Endothelial cell of umbilical vein (primary cell): ENCODE measurements at regions not wholly inside any gene's neighbourhood (a gene's known extent, or its start where the extent isn't known, plus 50 kb on each side); places are given as distances from the start of the nearest gene placed in this dataset.

Source experiments
- BruUV-seq: library from RNA; stranded (reverse); fragments of 400-500 nt; replicated peaks from 2 replicates; lab custom pipeline; 2021; lab: Mats Ljungman, UMichigan
- CTCF ChIA-PET: fragments of 300-600, 350-600 bp; sonication (Branson Sonifier 250); formaldehyde crosslinking; loops from one replicate; lab custom pipeline; 2021; ENCODE audit warnings: antibody characterized with exemption, inconsistent platforms; lab: Charles Lee
- POLR2A ChIA-PET: fragments of 300-600, 350-600 bp; sonication (Branson Sonifier 250); formaldehyde crosslinking; loops from one replicate; lab custom pipeline; 2021; ENCODE audit warnings: antibody characterized with exemption, inconsistent platforms; lab: Charles Lee
- DNase-seq: peaks from one replicate; pipeline ENCODE4 v3.0.0-alpha.2; 2011; ENCODE audit warnings: low read depth, low spot score
- FAIRE-seq: peaks from 2 replicates; lab custom pipeline; 2011; peaks lifted over from hg19 to GRCh38; lab: Jason Lieb, UNC
- H2AFZ ChIP-seq: 2 replicates; pipeline ENCODE4 v1.6.0; 2012; ENCODE audit warnings: low read depth, low read length, control low read depth, inconsistent platforms
- H3K27ac ChIP-seq: 2 replicates; pipeline ENCODE4 v1.5.1; 2011; ENCODE audit warnings: low read depth, mild to moderate bottlenecking, control low read depth, low read length, moderate library complexity; ENCODE audit not compliant: insufficient read depth
- H3K27me3 ChIP-seq, 2 experiments: 2 replicates each; pipeline versions ENCODE4 v1.6.0 to v1.6.1; 2011; ENCODE audit warnings: low read length in 2 of 2, mixed read lengths in 1 of 2; ENCODE audit not compliant: control insufficient read depth in 2 of 2, insufficient read depth in 2 of 2
- H3K36me3 ChIP-seq, 2 experiments: 2 replicates in 1 of 2; 3 replicates in 1 of 2; pipeline ENCODE4 v1.5.1; 2011; ENCODE audit warnings: low read length in 2 of 2, mild to moderate bottlenecking in 1 of 2, moderate library complexity in 1 of 2; ENCODE audit not compliant: control insufficient read depth in 2 of 2, insufficient read depth in 2 of 2; ENCODE audit errors: extremely low read depth in 1 of 2
- H3K4me1 ChIP-seq: 3 replicates; pipeline ENCODE4 v1.5.1; 2011; ENCODE audit warnings: mild to moderate bottlenecking, low read length; ENCODE audit not compliant: control insufficient read depth, insufficient read depth; ENCODE audit errors: extremely low read depth
- H3K4me2 ChIP-seq: 2 replicates; pipeline ENCODE4 v1.6.1; 2011; ENCODE audit warnings: low read length, control low read depth, mixed read lengths; ENCODE audit not compliant: insufficient read depth
- H3K4me3 ChIP-seq, 3 experiments: fragments of 200-600 bp in 1 of 3; sonication (generic), shearing (Covaris generic) in 1 of 3; replicated peaks in 1 of 3; 2 replicates each; pipeline ENCODE4 v1.5.1; 2011 to 2016; ENCODE audit warnings: control low read depth in 3 of 3, low read length in 3 of 3, mild to moderate bottlenecking in 2 of 3, inconsistent platforms in 1 of 3, low read depth in 1 of 3, moderate library complexity in 1 of 3; ENCODE audit not compliant: insufficient read depth in 1 of 3
- H3K79me2 ChIP-seq: 2 replicates; pipeline ENCODE4 v1.6.0; 2012; ENCODE audit warnings: low read length, inconsistent platforms; ENCODE audit not compliant: control insufficient read depth, insufficient read depth
- H3K9ac ChIP-seq: replicated peaks from 2 replicates; pipeline ENCODE3; 2011; ENCODE audit warnings: low read length, control low read depth; ENCODE audit not compliant: insufficient read depth; ENCODE audit errors: extremely low read depth
- H3K9me1 ChIP-seq: replicated peaks from 3 replicates; pipeline ENCODE4 v1.6.0; 2011; ENCODE audit warnings: mild to moderate bottlenecking, low read length; ENCODE audit not compliant: control insufficient read depth, insufficient read depth; ENCODE audit errors: extremely low read depth
- H3K9me3 ChIP-seq: replicated peaks from 2 replicates; pipeline ENCODE4 v1.5.1; 2012; ENCODE audit warnings: low read length, inconsistent platforms; ENCODE audit not compliant: control insufficient read depth, insufficient read depth
- H4K20me1 ChIP-seq: replicated peaks from 2 replicates; pipeline ENCODE3; 2011; ENCODE audit warnings: mild to moderate bottlenecking, low read length; ENCODE audit not compliant: control insufficient read depth, insufficient read depth; ENCODE audit errors: extremely low read depth
- CTCF ChIP-seq, 2 donors: IDR thresholded peaks; 1 replicate in 1 of 2; 2 replicates in 1 of 2; pipeline ENCODE4 v1.5.1; 2011; ENCODE audit warnings: low read length in 2 of 2, mild to moderate bottlenecking in 2 of 2, moderate library complexity in 2 of 2, control low read depth in 1 of 2, inconsistent platforms in 1 of 2, low read depth in 1 of 2; ENCODE audit not compliant: insufficient read depth in 1 of 2; ENCODE audit errors: extremely low read depth in 1 of 2
- EZH2 ChIP-seq: IDR thresholded peaks from 2 replicates; pipeline ENCODE4 v1.6.1; 2012; ENCODE audit warnings: borderline replicate concordance, low read depth, mild to moderate bottlenecking, moderate library complexity, low read length, inconsistent platforms; ENCODE audit not compliant: severe bottlenecking
- FOS ChIP-seq: IDR thresholded peaks from 2 replicates; pipeline ENCODE4 v1.6.1; 2011; ENCODE audit warnings: mild to moderate bottlenecking, low read length, moderate library complexity, borderline replicate concordance; ENCODE audit not compliant: insufficient read depth
- GATA2 ChIP-seq: IDR thresholded peaks from 2 replicates; pipeline ENCODE4 v1.7.0; 2011; ENCODE audit warnings: low read depth, mild to moderate bottlenecking, moderate library complexity, mixed read lengths, low read length; ENCODE audit not compliant: insufficient read length, insufficient read depth
- JUN ChIP-seq: IDR thresholded peaks from 2 replicates; pipeline ENCODE4 v1.6.1; 2011; ENCODE audit warnings: borderline replicate concordance, low read depth; ENCODE audit not compliant: insufficient read length, insufficient read depth
- MAX ChIP-seq: IDR thresholded peaks from 2 replicates; pipeline ENCODE4 v1.6.1; 2011; ENCODE audit not compliant: insufficient read depth, insufficient read length
- MYC ChIP-seq: IDR thresholded peaks from one replicate; pipeline ENCODE4 v1.6.1; 2011; ENCODE audit warnings: mild to moderate bottlenecking, low read depth, low read length
- POLR2A ChIP-seq: IDR thresholded peaks from 2 replicates; pipeline ENCODE4 v1.6.1; 2012; ENCODE audit warnings: low read depth, mild to moderate bottlenecking, control low read depth, low read length
- POLR2AphosphoS5 ChIP-seq: IDR thresholded peaks from 2 replicates; pipeline ENCODE4 v1.6.1; 2012; ENCODE audit warnings: low read depth, mild to moderate bottlenecking, control low read depth, low read length, moderate library complexity; ENCODE audit not compliant: insufficient read depth
- dilution Hi-C: fragments of 300-500 bp; cut with MboI; formaldehyde crosslinking; loops from one replicate; pipeline ENCODE4 v1.15.0; 2019; ENCODE audit warnings: low sequenced_read_pairs; ENCODE audit not compliant: extremely low pct_ligation_motif_present
- intact Hi-C: fragments of 100-400 bp; cut with micrococcal nuclease; formaldehyde crosslinking; loops from one replicate; pipeline ENCODE4 v1.10.0; 2022

- H3K4me1 ChIP-seq: peaks cover 3% of the 10 kb centered on the region
- CTCF ChIA-PET: interaction anchor here (0.8 to 2.2 kb wide), 4 partner anchors 8 to 63 kb away, joined by 3 to 11 read pairs (median 4); no protein-coding TSS in a partner anchor
- H3K9ac ChIP-seq: no peak overlapping the region
- BruUV-seq: no TSS peak
- intact Hi-C loops: no loop called here
- no peaks in the 10 kb centered on the region for H3K9me3 ChIP-seq
- POLR2A ChIA-PET: no interaction called here
- H4K20me1 ChIP-seq: no peaks in the 10 kb centered on the region
- no peaks in the 10 kb centered on the region for H3K9me1 ChIP-seq
- no peak overlapping the region for H3K27ac ChIP-seq
- no peak overlapping the region for H3K4me2 ChIP-seq
- FAIRE-seq (no peak), DNase-seq (no peak)
- dilution Hi-C loops: no loop called here
- H3K27me3 ChIP-seq: no peaks in the 10 kb centered on the region
- no peak overlapping the region for H2AFZ ChIP-seq
- H3K36me3 ChIP-seq: no peaks in the 10 kb centered on the region
- TF ChIP-seq JUN (no peak), POLR2AphosphoS5 (no peak), POLR2A (no peak), CTCF (IDR thresholded peaks at IDR 0.05; ENCODE audit: extremely low read depth in 1 of 2, insufficient read depth in 1 of 2, low read depth in 1 of 2, low read length in 2 of 2) (no peak), MYC (no peak), MAX (no peak), EZH2 (no peak), FOS (no peak), GATA2 (no peak)
- peaks cover 44% of the 10 kb centered on the region for H3K79me2 ChIP-seq
- H3K4me3 ChIP-seq: no peak overlapping the region
Measured at GRCh38 chr1:201731592-201731991, 97.4 kb upstream of the IPO9 start.
